HCT116 (cell line): ENCODE measurements at regions not wholly inside any gene's neighbourhood (a gene's known extent, or its start where the extent isn't known, plus 50 kb on each side); places are given as distances from the start of the nearest gene placed in this dataset.
A peak's percentile ranks its signal among the peaks of the same experiment; 100 is the strongest.

Experiments
- ATAC-seq: fragments of 200-7000 bp; cut with Tn5 transposase; 2 replicates; pipeline ENCODE4 v1.9.1; 2020; ENCODE audit warnings: mild to moderate bottlenecking, moderate library complexity
- BruUV-seq: library from RNA; stranded (reverse); fragments of 400-500 nt; replicated peaks from 2 replicates; lab custom pipeline; 2021; lab: Mats Ljungman, UMichigan
- CTCF ChIA-PET: fragments of 300-600 bp; sonication (Branson Sonifier 250); formaldehyde crosslinking; loops from one replicate; lab custom pipeline; 2021; ENCODE audit warnings: antibody characterized with exemption; lab: Charles Lee
- POLR2A ChIA-PET: fragments of 300-600, 350-600 bp; sonication (Branson Sonifier 250); formaldehyde crosslinking; loops from one replicate; lab custom pipeline; 2021; ENCODE audit warnings: antibody characterized with exemption; lab: Charles Lee
- RAD21 ChIA-PET, 2 experiments: fragments of 300-600 bp; sonication (Branson Sonifier 250); formaldehyde crosslinking; loops; one replicate each; lab custom pipeline; 2023; ENCODE audit warnings: low total read pairs in 2 of 2; ENCODE audit not compliant: uncharacterized antibody in 2 of 2, unreplicated experiment in 2 of 2, low non-redundant PET in 1 of 2; lab: Charles Lee
- DNase-seq: peaks from one replicate; pipeline ENCODE4 v3.0.0-alpha.2; 2010; ENCODE audit warnings: low read depth, low spot score
- H2AFZ ChIP-seq: fragments of 200-600 bp; shearing (Covaris generic), sonication (generic); 2 replicates; pipeline ENCODE4 v1.6.1; 2017; ENCODE audit warnings: low read depth, mixed run types, mixed read lengths, antibody characterized with exemption, low read length; ENCODE audit not compliant: poor library complexity, severe bottlenecking
- H3K27ac ChIP-seq: 2 replicates; pipeline ENCODE4 v1.5.1; 2012; ENCODE audit warnings: low read depth, low read length
- H3K27me3 ChIP-seq: fragments of 200-600 bp; sonication (generic); 2 replicates; pipeline ENCODE4 v1.6.1; 2016; ENCODE audit warnings: mixed run types, low read length, mixed read lengths; ENCODE audit not compliant: insufficient read depth
- H3K36me3 ChIP-seq, 2 experiments: fragments of 200-500 bp in 1 of 2; fragments of 200-600 bp in 1 of 2; sonication (Bioruptor generic) in 1 of 2; sonication (generic) in 1 of 2; 2 replicates each; pipeline versions ENCODE4 v1.5.1 to v1.6.1; 2014 to 2016; ENCODE audit warnings: low read length in 2 of 2, inconsistent platforms in 1 of 2, mixed read lengths in 1 of 2, mixed run types in 1 of 2; ENCODE audit not compliant: insufficient read depth in 2 of 2, control insufficient read depth in 1 of 2
- H3K4me1 ChIP-seq, 2 experiments: fragments of 200-600 bp in 1 of 2; sonication (generic) in 1 of 2; 2 replicates each; pipeline versions ENCODE4 v1.5.1 to v1.6.1; 2012 to 2017; ENCODE audit warnings: low read length in 2 of 2, inconsistent platforms in 1 of 2, mild to moderate bottlenecking in 1 of 2, mixed read lengths in 1 of 2, mixed run types in 1 of 2, moderate library complexity in 1 of 2; ENCODE audit not compliant: insufficient read depth in 2 of 2, control insufficient read depth in 1 of 2
- H3K4me2 ChIP-seq: fragments of 200-600 bp; sonication (generic); 2 replicates; pipeline ENCODE4 v1.6.1; 2017; ENCODE audit warnings: mixed run types, low read length, mixed read lengths
- H3K4me3 ChIP-seq, 2 experiments: fragments of 200-600 bp in 1 of 2; sonication (generic) in 1 of 2; replicated peaks in 1 of 2; 2 replicates each; pipeline ENCODE4 v1.5.1; 2011 to 2016; ENCODE audit warnings: low read length in 2 of 2, control low read depth in 1 of 2, low read depth in 1 of 2, mild to moderate bottlenecking in 1 of 2, mixed read lengths in 1 of 2, mixed run types in 1 of 2
- H3K79me2 ChIP-seq: fragments of 200-600 bp; sonication (generic); 2 replicates; pipeline ENCODE4 v1.6.1; 2017; ENCODE audit warnings: mild to moderate bottlenecking, mixed run types, low read length, moderate library complexity, mixed read lengths; ENCODE audit not compliant: insufficient read depth
- H3K9ac ChIP-seq: fragments of 200-600 bp; sonication (generic); 2 replicates; pipeline ENCODE4 v1.6.1; 2016; ENCODE audit warnings: low read length, mixed read lengths
- H3K9me2 ChIP-seq: fragments of 200-600 bp; sonication (generic), shearing (Covaris generic); 2 replicates; pipeline ENCODE4 v1.6.1; 2017; ENCODE audit warnings: mixed run types, mild to moderate bottlenecking, moderate library complexity; ENCODE audit not compliant: insufficient read depth
- H3K9me3 ChIP-seq, 2 experiments: fragments of 200-500 bp in 1 of 2; fragments of 200-600 bp in 1 of 2; sonication (Bioruptor generic) in 1 of 2; sonication (generic) in 1 of 2; 2 replicates each; pipeline ENCODE4 v1.6.1; 2014 to 2017; ENCODE audit warnings: low read length in 2 of 2, mixed read lengths in 2 of 2, inconsistent platforms in 1 of 2, low read depth in 1 of 2, mild to moderate bottlenecking in 1 of 2, mixed run types in 1 of 2, moderate library complexity in 1 of 2; ENCODE audit not compliant: control insufficient read depth in 1 of 2, insufficient read depth in 1 of 2
- H4K20me1 ChIP-seq: fragments of 200-600 bp; sonication (generic), shearing (Covaris generic); 2 replicates; pipeline ENCODE4 v1.6.1; 2017; ENCODE audit warnings: mixed run types, mild to moderate bottlenecking, moderate library complexity; ENCODE audit not compliant: insufficient read depth
- CTCF ChIP-seq, 3 experiments: fragments of 200-600 bp in 1 of 3; sonication (generic) in 1 of 3; IDR thresholded peaks in 2 of 3; conservative IDR thresholded peaks in 1 of 3; 2 replicates each; pipeline ENCODE4 v1.5.1; 2012 to 2017; ENCODE audit warnings: low read depth in 2 of 3, low read length in 2 of 3, antibody characterized with exemption in 1 of 3, borderline replicate concordance in 1 of 3, control low read depth in 1 of 3, mild to moderate bottlenecking in 1 of 3, mixed read lengths in 1 of 3, mixed run types in 1 of 3, moderate library complexity in 1 of 3; ENCODE audit not compliant: insufficient read depth in 1 of 3
- EGR1 ChIP-seq: IDR thresholded peaks from 2 replicates; pipeline ENCODE4 v1.6.1; 2012; ENCODE audit warnings: low read depth
- EZH2phosphoT487 ChIP-seq: fragments of 200-600 bp; IDR thresholded peaks from 2 replicates; pipeline ENCODE4 v1.6.1; 2018; ENCODE audit warnings: antibody characterized with exemption, borderline replicate concordance
- JUND ChIP-seq: IDR thresholded peaks from 2 replicates; pipeline ENCODE4 v1.6.1; 2012
- RAD21 ChIP-seq: IDR thresholded peaks from 2 replicates; pipeline ENCODE4 v1.6.1; 2012; ENCODE audit warnings: low read depth, mild to moderate bottlenecking
- SIN3A ChIP-seq: IDR thresholded peaks from 2 replicates; pipeline ENCODE4 v1.6.1; 2012; ENCODE audit warnings: low read depth
- YY1 ChIP-seq: IDR thresholded peaks from 2 replicates; pipeline ENCODE4 v1.6.1; 2011; ENCODE audit warnings: low read length, low read depth, moderate library complexity, mild to moderate bottlenecking; ENCODE audit not compliant: insufficient replicate concordance; ENCODE audit errors: extremely low read depth
- ZFX ChIP-seq: fragments of 450-650 bp; IDR thresholded peaks from 2 replicates; pipeline ENCODE4 v1.6.1; 2017
- intact Hi-C: fragments of 100-400 bp; cut with micrococcal nuclease; formaldehyde crosslinking; loops from 2 replicates; pipeline ENCODE4 v1.10.0; 2022

GRCh38 chr1:88060750-88061491 lies 623.2 kb upstream of the PKN2 start:
- Histone ChIP-seq H3K36me3 (no peaks in the 10 kb centered on the region), H3K9me3 (no peaks in the 10 kb centered on the region), H3K9me2 (no peaks in the 10 kb centered on the region), H3K79me2 (no peaks in the 10 kb centered on the region)
- ChIA-PET CTCF (interaction anchor here (0.9 to 1.5 kb wide), 6 partner anchors 10 to 769 kb away, joined by 3 to 8 read pairs (median 3); no protein-coding TSS in a partner anchor), POLR2A (no interaction called here)
- BruUV-seq = no TSS peak
- DNase-seq (no peak), ATAC-seq (peak; percentile 67)
- TF ChIP-seq EZH2phosphoT487 = no peak
- TF ChIP-seq YY1 = no peak
- TF ChIP-seq ZFX = no peak
- no peak for TF ChIP-seq EGR1
- no peak for TF ChIP-seq JUND
- TF ChIP-seq, all 23 proteins: peak for 0
- no peaks in the 10 kb centered on the region for H4K20me1 ChIP-seq
- no peaks in the 10 kb centered on the region for H3K4me1 ChIP-seq
- intact Hi-C loops = loop anchor here (1.0 to 5.0 kb wide), 3 partner anchors 734 to 929 kb away; no protein-coding TSS in a partner anchor
- no peaks in the 10 kb centered on the region for H3K27me3 ChIP-seq
- H3K9ac ChIP-seq = no peak overlapping the region
- no peak overlapping the region for H3K4me3 ChIP-seq
- H2AFZ ChIP-seq = peak overlapping the region; percentile 6
- no peak overlapping the region for H3K27ac ChIP-seq
- H3K4me2 ChIP-seq = no peak overlapping the region
- RAD21 ChIA-PET = interaction anchor here in 1 of 2 experiments (0.5 kb wide), 1 partner anchor 736 kb away, joined by 4 read pairs; no protein-coding TSS in a partner anchor

- Histone ChIP-seq H3K79me2 (no peaks in the 10 kb centered on the region), H3K36me3 (no peaks in the 10 kb centered on the region), H3K27ac (no peak overlapping the region), H3K4me1 (no peaks in the 10 kb centered on the region), H2AFZ (peak overlapping the region; percentile 6), H4K20me1 (no peaks in the 10 kb centered on the region), H3K9me2 (no peaks in the 10 kb centered on the region), H3K27me3 (no peaks in the 10 kb centered on the region), H3K4me3 (no peak overlapping the region), H3K9me3 (no peaks in the 10 kb centered on the region), H3K4me2 (no peak overlapping the region), H3K9ac (no peak overlapping the region)
- ChIA-PET RAD21 (interaction anchor here in 1 of 2 experiments (0.5 kb wide), 2 partner anchors 20 to 737 kb away, joined by 4 to 7 read pairs; no protein-coding TSS in a partner anchor), CTCF (interaction anchor here (0.9 to 1.5 kb wide), 7 partner anchors 9 to 769 kb away, joined by 3 to 8 read pairs (median 3); no protein-coding TSS in a partner anchor), POLR2A (no interaction called here)
- peak; percentile 61 for DNase-seq
- intact Hi-C loops = loop anchor here (1.0 to 5.0 kb wide), 3 partner anchors 735 to 929 kb away; no protein-coding TSS in a partner anchor
- ATAC-seq = peak; percentile 96
- peak; percentile 74 for TF ChIP-seq RAD21
- TF ChIP-seq SIN3A = no peak
- TF ChIP-seq CTCF (IDR thresholded peaks at IDR 0.05 in 2 of 3, conservative IDR thresholded peaks at IDR 0.05 in 1 of 3; ENCODE audit: borderline replicate concordance in 1 of 3, insufficient read depth in 1 of 3, low read depth in 2 of 3, low read length in 2 of 3) = peak; percentile 88 to 92 (median 89)
- no TSS peak for BruUV-seq
Observed at GRCh38 chr1:88061492-88062177, 622.4 kb upstream of the PKN2 start.
